Mesenchymal stem cell (in vitro differentiated cells and primary cell): ENCODE measurements at regions not wholly inside any gene's neighbourhood (a gene's known extent, or its start where the extent isn't known, plus 50 kb on each side); places are given as distances from the start of the nearest gene placed in this dataset.

ENCODE experiments used
- DNase-seq: peaks from one replicate; pipeline ENCODE4 v3.0.0-alpha.2; 2013
- H2AFZ ChIP-seq: one replicate; pipeline ENCODE4 v1.6.1; 2013; ENCODE audit warnings: low read depth, mild to moderate bottlenecking, control low read depth, inconsistent platforms, low read length, moderate library complexity
- H2AK5ac ChIP-seq: 2 replicates; pipeline ENCODE4 v1.6.1; 2013; ENCODE audit warnings: low read length, moderate library complexity, mild to moderate bottlenecking, inconsistent platforms; ENCODE audit not compliant: severe bottlenecking
- H2BK120ac ChIP-seq: one replicate; pipeline ENCODE4 v1.6.1; 2013; ENCODE audit warnings: low read depth, mild to moderate bottlenecking, inconsistent platforms, low read length, moderate library complexity
- H2BK12ac ChIP-seq, 2 experiments: one replicate each; pipeline ENCODE4 v1.6.1; 2013; ENCODE audit warnings: inconsistent platforms in 2 of 2, low read length in 2 of 2, mild to moderate bottlenecking in 2 of 2, moderate library complexity in 2 of 2, control low read depth in 1 of 2
- H2BK15ac ChIP-seq: one replicate; pipeline ENCODE4 v1.6.1; 2013; ENCODE audit warnings: mild to moderate bottlenecking, low read depth, inconsistent platforms; ENCODE audit not compliant: poor library complexity, severe bottlenecking
- H2BK5ac ChIP-seq: 2 replicates; pipeline ENCODE4 v1.6.1; 2013; ENCODE audit warnings: low read depth, mild to moderate bottlenecking, low read length, control low read depth, inconsistent platforms; ENCODE audit not compliant: poor library complexity, severe bottlenecking
- H3K14ac ChIP-seq, 2 experiments: one replicate each; pipeline ENCODE4 v1.6.1; 2013; ENCODE audit warnings: inconsistent platforms in 2 of 2, low read length in 2 of 2, control low read depth in 1 of 2, mild to moderate bottlenecking in 1 of 2, moderate library complexity in 1 of 2
- H3K18ac ChIP-seq, 2 experiments: one replicate each; pipeline ENCODE4 v1.6.1; 2013; ENCODE audit warnings: inconsistent platforms in 2 of 2, low read length in 2 of 2, control low read depth in 1 of 2, low read depth in 1 of 2, mild to moderate bottlenecking in 1 of 2
- H3K23ac ChIP-seq, 2 experiments: one replicate each; pipeline ENCODE4 v1.6.1; 2013; ENCODE audit warnings: inconsistent platforms in 2 of 2, low read length in 2 of 2, mild to moderate bottlenecking in 2 of 2, moderate library complexity in 2 of 2, control low read depth in 1 of 2
- H3K27ac ChIP-seq: 2 replicates; pipeline ENCODE4 v1.5.1; 2013; ENCODE audit warnings: mild to moderate bottlenecking, moderate library complexity, low read length, control low read depth, inconsistent platforms; ENCODE audit not compliant: poor library complexity, severe bottlenecking
- H3K27me3 ChIP-seq, 2 experiments: 2 replicates each; pipeline versions ENCODE4 v1.6.1 to v1.7.0; 2013; ENCODE audit warnings: low read length in 2 of 2, mild to moderate bottlenecking in 2 of 2, moderate library complexity in 2 of 2, control low read depth in 1 of 2, inconsistent platforms in 1 of 2; ENCODE audit not compliant: control insufficient read depth in 1 of 2, insufficient read depth in 1 of 2
- H3K36me3 ChIP-seq, 2 experiments: 2 replicates each; pipeline versions ENCODE4 v1.6.1 to v1.7.0; 2013; ENCODE audit warnings: low read length in 2 of 2, control low read depth in 1 of 2, inconsistent platforms in 1 of 2, low read depth in 1 of 2, mild to moderate bottlenecking in 1 of 2; ENCODE audit not compliant: insufficient read depth in 2 of 2, control insufficient read depth in 1 of 2
- H3K4ac ChIP-seq, 2 experiments: one replicate each; pipeline ENCODE4 v1.6.1; 2013; ENCODE audit warnings: inconsistent platforms in 2 of 2, low read length in 2 of 2, mild to moderate bottlenecking in 2 of 2, moderate library complexity in 2 of 2, control low read depth in 1 of 2, low read depth in 1 of 2
- H3K4me1 ChIP-seq: 2 replicates; pipeline ENCODE4 v1.6.1; 2013; ENCODE audit warnings: low read depth, low read length, control low read depth; ENCODE audit not compliant: control insufficient read depth, insufficient read depth
- H3K4me2 ChIP-seq: 2 replicates; pipeline ENCODE4 v1.6.1; 2013; ENCODE audit warnings: low read length, mild to moderate bottlenecking, inconsistent platforms; ENCODE audit not compliant: poor library complexity, severe bottlenecking
- H3K4me3 ChIP-seq, 2 experiments: 2 replicates each; pipeline versions ENCODE4 v1.5.1 to v1.7.0; 2013; ENCODE audit warnings: low read length in 2 of 2, mild to moderate bottlenecking in 2 of 2, control low read depth in 1 of 2, low read depth in 1 of 2; ENCODE audit not compliant: insufficient read depth in 1 of 2
- H3K79me1 ChIP-seq: replicated peaks from 2 replicates; pipeline ENCODE4 v1.6.1; 2013; ENCODE audit warnings: mild to moderate bottlenecking, control low read depth, low read length, inconsistent platforms; ENCODE audit not compliant: poor library complexity, severe bottlenecking
- H3K9ac ChIP-seq: 2 replicates; pipeline ENCODE4 v1.7.0; 2013; ENCODE audit warnings: mild to moderate bottlenecking, low read length, moderate library complexity
- H3K9me3 ChIP-seq: 2 replicates; pipeline ENCODE4 v1.7.0; 2013; ENCODE audit warnings: mild to moderate bottlenecking, low read length; ENCODE audit not compliant: control insufficient read depth
- H4K8ac ChIP-seq: one replicate; pipeline ENCODE4 v1.6.1; 2013; ENCODE audit warnings: inconsistent platforms, mild to moderate bottlenecking, low read length, moderate library complexity
- H4K91ac ChIP-seq: one replicate; pipeline ENCODE4 v1.6.1; 2013; ENCODE audit warnings: mild to moderate bottlenecking, low read length, inconsistent platforms
- WGBS: methylation state at CpG from one replicate; pipeline ENCODE4 v1.1.7; 2013; ENCODE audit warnings: mixed read lengths; 5-methylcytosine and 5-hydroxymethylcytosine counted together

- WGBS = 79% methylated on average over 6 of the region's 6 CpGs
- Histone ChIP-seq H3K4me2 (no peak overlapping the region), H3K14ac (no peak overlapping the region), H3K4me1 (peaks cover 11% of the 10 kb centered on the region), H2AFZ (no peak overlapping the region), H3K9me3 (peaks cover 7% of the 10 kb centered on the region), H3K18ac (no peak overlapping the region), H4K91ac (no peak overlapping the region), H3K4ac (no peak overlapping the region), H2BK12ac (no peak overlapping the region), H3K4me3 (no peak overlapping the region), H3K9ac (no peak overlapping the region), H2BK120ac (no peak overlapping the region), H3K27me3 (peaks cover 84 to 85% of the 10 kb centered on the region in 2 experiments), H2AK5ac (no peak overlapping the region), H2BK5ac (no peak overlapping the region), H3K36me3 (no peaks in the 10 kb centered on the region), H3K27ac (no peak overlapping the region), H3K79me1 (no peaks in the 10 kb centered on the region), H3K23ac (no peak overlapping the region), H4K8ac (no peak overlapping the region), H2BK15ac (no peak overlapping the region)
- no peak for DNase-seq
Observed at GRCh38 chr6:41440958-41441357, 105.2 kb upstream of the FOXP4 start.

GRCh38 chr6:41441598-41442351, 104.4 kb upstream of the FOXP4 start:
- Histone ChIP-seq H3K27ac (no peak overlapping the region), H3K4me1 (peaks cover 11% of the 10 kb centered on the region), H2AFZ (no peak overlapping the region), H2BK12ac (no peak overlapping the region), H3K79me1 (no peaks in the 10 kb centered on the region), H3K23ac (no peak overlapping the region), H3K27me3 (peaks cover 86 to 89% of the 10 kb centered on the region in 2 experiments), H3K18ac (no peak overlapping the region), H2BK5ac (no peak overlapping the region), H3K4me2 (no peak overlapping the region), H3K9ac (no peak overlapping the region), H3K36me3 (no peaks in the 10 kb centered on the region), H3K9me3 (peaks cover 7% of the 10 kb centered on the region), H2AK5ac (no peak overlapping the region), H3K4ac (no peak overlapping the region), H4K8ac (no peak overlapping the region), H3K14ac (no peak overlapping the region), H4K91ac (no peak overlapping the region), H3K4me3 (no peak overlapping the region), H2BK120ac (no peak overlapping the region), H2BK15ac (no peak overlapping the region)
- WGBS = 74% methylated on average over 6 of the region's 9 CpGs
- no peak for DNase-seq

GRCh38 chr6:41442352-41442672, 103.9 kb upstream of the FOXP4 start:
- no peak overlapping the region for H3K9ac ChIP-seq
- H3K23ac ChIP-seq = no peak overlapping the region
- H4K8ac ChIP-seq = no peak overlapping the region
- no peak overlapping the region for H2BK15ac ChIP-seq
- DNase-seq = no peak
- H2AFZ ChIP-seq = no peak overlapping the region
- no peak overlapping the region for H3K4me2 ChIP-seq
- H2BK5ac ChIP-seq = no peak overlapping the region
- H3K27me3 ChIP-seq = peaks cover 89 to 91% of the 10 kb centered on the region in 2 experiments
- H3K9me3 ChIP-seq = peaks cover 7% of the 10 kb centered on the region
- H3K14ac ChIP-seq = no peak overlapping the region
- H3K4me3 ChIP-seq = no peak overlapping the region
- peak overlapping the region; percentile 70 for H4K91ac ChIP-seq
- peaks cover 11% of the 10 kb centered on the region for H3K4me1 ChIP-seq
- 77% methylated on average over 2 of the region's 2 CpGs for WGBS
- no peak overlapping the region for H3K18ac ChIP-seq
- H2BK120ac ChIP-seq = no peak overlapping the region
- H3K79me1 ChIP-seq = no peaks in the 10 kb centered on the region
- no peaks in the 10 kb centered on the region for H3K36me3 ChIP-seq
- no peak overlapping the region for H3K27ac ChIP-seq
- no peak overlapping the region for H2BK12ac ChIP-seq
- no peak overlapping the region for H2AK5ac ChIP-seq
- no peak overlapping the region for H3K4ac ChIP-seq

- peak overlapping the region; percentile 34 for H4K91ac ChIP-seq
- 2% methylated on average over 32 of the region's 42 CpGs for WGBS
Observed at GRCh38 chr6:41442800-41443501, 103.2 kb upstream of the FOXP4 start.

More at GRCh38 chr6:41442800-41443501, 103.2 kb upstream of the FOXP4 start:
- peaks cover 83 to 87% of the 10 kb centered on the region in 2 experiments for H3K27me3 ChIP-seq
- H2AFZ ChIP-seq = no peak overlapping the region
- peak overlapping the region; percentile 48 for H4K8ac ChIP-seq
- peak overlapping the region; percentile 64 for H2BK120ac ChIP-seq
- peaks cover 11% of the 10 kb centered on the region for H3K4me1 ChIP-seq
- peak; percentile 52 for DNase-seq
- no peak overlapping the region for H2AK5ac ChIP-seq
- peak overlapping the region; percentile 30 for H2BK15ac ChIP-seq
- peak overlapping the region in 1 of 2 experiments; percentile 36 for H3K23ac ChIP-seq
- H3K4ac ChIP-seq = no peak overlapping the region
- no peak overlapping the region for H3K4me3 ChIP-seq
- H3K18ac ChIP-seq = peak overlapping the region; percentile 42 to 69
- no peak overlapping the region for H2BK5ac ChIP-seq
- H3K14ac ChIP-seq = no peak overlapping the region
- H2BK12ac ChIP-seq = no peak overlapping the region
- H3K27ac ChIP-seq = no peak overlapping the region
- no peaks in the 10 kb centered on the region for H3K36me3 ChIP-seq
- H3K4me2 ChIP-seq = peak overlapping the region; percentile 52
- no peaks in the 10 kb centered on the region for H3K79me1 ChIP-seq
- no peak overlapping the region for H3K9ac ChIP-seq
- H3K9me3 ChIP-seq = peaks cover 7% of the 10 kb centered on the region
